ENCODE measurements at regions not wholly inside any gene's neighbourhood (a gene's known extent, or its start where the extent isn't known, plus 50 kb on each side); places are given as distances from the start of the nearest gene placed in this dataset.

DNA sequence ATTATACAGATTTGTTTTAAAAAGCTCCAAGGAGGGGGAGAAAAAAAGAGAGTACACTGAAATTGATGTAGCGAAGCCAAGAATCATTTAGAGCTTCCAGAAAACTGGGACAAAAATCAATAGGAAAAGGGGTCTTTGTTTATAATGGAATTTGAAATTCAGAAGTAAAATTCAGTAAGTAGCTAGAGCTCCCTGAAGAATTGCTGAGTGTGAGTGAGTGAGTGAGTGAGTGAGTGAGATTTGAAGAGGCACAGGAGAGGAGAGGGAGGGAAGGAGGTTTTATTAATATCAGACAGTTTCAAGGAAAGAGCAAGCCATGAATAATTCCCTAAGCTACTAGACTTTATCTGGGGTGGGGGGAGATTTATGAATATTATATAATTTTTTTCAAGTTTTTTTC lies 60.7 kb upstream of the ARHGAP28 start:
- H3K27ac Mint-ChIP-seq: no peak overlapping the region
- H3K4me1 Mint-ChIP-seq: no peaks in the 10 kb centered on the region
- ChIA-PET CTCF (interaction anchor here (0.7 to 1.1 kb wide), 2 partner anchors 65 to 125 kb away, joined by 3 to 6 read pairs; no protein-coding TSS in a partner anchor), POLR2A (no interaction called here)
- ATAC-seq: no peak
- no peak for DNase-seq (ENCODE audit: low spot score)
- no peaks in the 10 kb centered on the region for H3K27me3 Mint-ChIP-seq (ENCODE audit: low read depth)
- H3K4me3 Mint-ChIP-seq: no peak overlapping the region
- no peaks in the 10 kb centered on the region for H3K9me3 Mint-ChIP-seq
- no peaks in the 10 kb centered on the region for H3K36me3 Mint-ChIP-seq
- TF ChIP-seq, protein P1, sequence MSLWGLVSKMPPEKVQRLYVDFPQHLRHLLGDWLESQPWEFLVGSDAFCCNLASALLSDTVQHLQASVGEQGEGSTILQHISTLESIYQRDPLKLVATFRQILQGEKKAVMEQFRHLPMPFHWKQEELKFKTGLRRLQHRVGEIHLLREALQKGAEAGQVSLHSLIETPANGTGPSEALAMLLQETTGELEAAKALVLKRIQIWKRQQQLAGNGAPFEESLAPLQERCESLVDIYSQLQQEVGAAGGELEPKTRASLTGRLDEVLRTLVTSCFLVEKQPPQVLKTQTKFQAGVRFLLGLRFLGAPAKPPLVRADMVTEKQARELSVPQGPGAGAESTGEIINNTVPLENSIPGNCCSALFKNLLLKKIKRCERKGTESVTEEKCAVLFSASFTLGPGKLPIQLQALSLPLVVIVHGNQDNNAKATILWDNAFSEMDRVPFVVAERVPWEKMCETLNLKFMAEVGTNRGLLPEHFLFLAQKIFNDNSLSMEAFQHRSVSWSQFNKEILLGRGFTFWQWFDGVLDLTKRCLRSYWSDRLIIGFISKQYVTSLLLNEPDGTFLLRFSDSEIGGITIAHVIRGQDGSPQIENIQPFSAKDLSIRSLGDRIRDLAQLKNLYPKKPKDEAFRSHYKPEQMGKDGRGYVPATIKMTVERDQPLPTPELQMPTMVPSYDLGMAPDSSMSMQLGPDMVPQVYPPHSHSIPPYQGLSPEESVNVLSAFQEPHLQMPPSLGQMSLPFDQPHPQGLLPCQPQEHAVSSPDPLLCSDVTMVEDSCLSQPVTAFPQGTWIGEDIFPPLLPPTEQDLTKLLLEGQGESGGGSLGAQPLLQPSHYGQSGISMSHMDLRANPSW (CRISPR knock-in tag; conservative IDR thresholded peaks at IDR 0.05; ENCODE audit: low read depth): no peak
- no peak for TF ChIP-seq RORB (CRISPR knock-in tag; IDR thresholded peaks at IDR 0.05)
- TF ChIP-seq ZNF232 (CRISPR knock-in tag; IDR thresholded peaks at IDR 0.05): no peak
- no peak for TF ChIP-seq GTF2I (CRISPR knock-in tag; conservative IDR thresholded peaks at IDR 0.05)
- TF ChIP-seq, protein P2, sequence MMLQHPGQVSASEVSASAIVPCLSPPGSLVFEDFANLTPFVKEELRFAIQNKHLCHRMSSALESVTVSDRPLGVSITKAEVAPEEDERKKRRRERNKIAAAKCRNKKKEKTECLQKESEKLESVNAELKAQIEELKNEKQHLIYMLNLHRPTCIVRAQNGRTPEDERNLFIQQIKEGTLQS (CRISPR knock-in tag; conservative IDR thresholded peaks at IDR 0.05): no peak
- no peak for TF ChIP-seq SP1 (CRISPR knock-in tag; conservative IDR thresholded peaks at IDR 0.05)
- TF ChIP-seq ZNF671 (CRISPR knock-in tag; IDR thresholded peaks at IDR 0.05): no peak
- TF ChIP-seq ZNF425 (CRISPR knock-in tag; conservative IDR thresholded peaks at IDR 0.05): no peak
- no peak for TF ChIP-seq PREB (CRISPR knock-in tag; IDR thresholded peaks at IDR 0.05; ENCODE audit: borderline replicate concordance)
- TF ChIP-seq ATF2 (CRISPR knock-in tag; IDR thresholded peaks at IDR 0.05; ENCODE audit: borderline replicate concordance, low read depth): no peak
- no peak for TF ChIP-seq ZBTB21 (CRISPR knock-in tag; IDR thresholded peaks at IDR 0.05; ENCODE audit: borderline replicate concordance)
- TF ChIP-seq, protein P3, sequence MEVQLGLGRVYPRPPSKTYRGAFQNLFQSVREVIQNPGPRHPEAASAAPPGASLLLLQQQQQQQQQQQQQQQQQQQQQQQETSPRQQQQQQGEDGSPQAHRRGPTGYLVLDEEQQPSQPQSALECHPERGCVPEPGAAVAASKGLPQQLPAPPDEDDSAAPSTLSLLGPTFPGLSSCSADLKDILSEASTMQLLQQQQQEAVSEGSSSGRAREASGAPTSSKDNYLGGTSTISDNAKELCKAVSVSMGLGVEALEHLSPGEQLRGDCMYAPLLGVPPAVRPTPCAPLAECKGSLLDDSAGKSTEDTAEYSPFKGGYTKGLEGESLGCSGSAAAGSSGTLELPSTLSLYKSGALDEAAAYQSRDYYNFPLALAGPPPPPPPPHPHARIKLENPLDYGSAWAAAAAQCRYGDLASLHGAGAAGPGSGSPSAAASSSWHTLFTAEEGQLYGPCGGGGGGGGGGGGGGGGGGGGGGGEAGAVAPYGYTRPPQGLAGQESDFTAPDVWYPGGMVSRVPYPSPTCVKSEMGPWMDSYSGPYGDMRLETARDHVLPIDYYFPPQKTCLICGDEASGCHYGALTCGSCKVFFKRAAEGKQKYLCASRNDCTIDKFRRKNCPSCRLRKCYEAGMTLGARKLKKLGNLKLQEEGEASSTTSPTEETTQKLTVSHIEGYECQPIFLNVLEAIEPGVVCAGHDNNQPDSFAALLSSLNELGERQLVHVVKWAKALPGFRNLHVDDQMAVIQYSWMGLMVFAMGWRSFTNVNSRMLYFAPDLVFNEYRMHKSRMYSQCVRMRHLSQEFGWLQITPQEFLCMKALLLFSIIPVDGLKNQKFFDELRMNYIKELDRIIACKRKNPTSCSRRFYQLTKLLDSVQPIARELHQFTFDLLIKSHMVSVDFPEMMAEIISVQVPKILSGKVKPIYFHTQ (CRISPR knock-in tag; IDR thresholded peaks at IDR 0.05): no peak
- no peak for TF ChIP-seq NR3C1 (CRISPR knock-in tag; conservative IDR thresholded peaks at IDR 0.05; ENCODE audit: low read depth)
- TF ChIP-seq, protein P4, sequence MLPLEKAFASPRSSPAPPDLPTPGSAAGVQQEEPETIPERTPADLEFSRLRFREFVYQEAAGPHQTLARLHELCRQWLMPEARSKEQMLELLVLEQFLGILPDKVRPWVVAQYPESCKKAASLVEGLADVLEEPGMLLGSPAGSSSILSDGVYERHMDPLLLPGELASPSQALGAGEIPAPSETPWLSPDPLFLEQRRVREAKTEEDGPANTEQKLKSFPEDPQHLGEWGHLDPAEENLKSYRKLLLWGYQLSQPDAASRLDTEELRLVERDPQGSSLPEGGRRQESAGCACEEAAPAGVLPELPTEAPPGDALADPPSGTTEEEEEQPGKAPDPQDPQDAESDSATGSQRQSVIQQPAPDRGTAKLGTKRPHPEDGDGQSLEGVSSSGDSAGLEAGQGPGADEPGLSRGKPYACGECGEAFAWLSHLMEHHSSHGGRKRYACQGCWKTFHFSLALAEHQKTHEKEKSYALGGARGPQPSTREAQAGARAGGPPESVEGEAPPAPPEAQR (CRISPR knock-in tag; IDR thresholded peaks at IDR 0.05): no peak
- no peak for TF ChIP-seq ZNF121 (CRISPR knock-in tag; IDR thresholded peaks at IDR 0.05)
- TF ChIP-seq IRF2 (CRISPR knock-in tag; IDR thresholded peaks at IDR 0.05; ENCODE audit: borderline replicate concordance, low read depth): no peak
- TF ChIP-seq, protein P5, sequence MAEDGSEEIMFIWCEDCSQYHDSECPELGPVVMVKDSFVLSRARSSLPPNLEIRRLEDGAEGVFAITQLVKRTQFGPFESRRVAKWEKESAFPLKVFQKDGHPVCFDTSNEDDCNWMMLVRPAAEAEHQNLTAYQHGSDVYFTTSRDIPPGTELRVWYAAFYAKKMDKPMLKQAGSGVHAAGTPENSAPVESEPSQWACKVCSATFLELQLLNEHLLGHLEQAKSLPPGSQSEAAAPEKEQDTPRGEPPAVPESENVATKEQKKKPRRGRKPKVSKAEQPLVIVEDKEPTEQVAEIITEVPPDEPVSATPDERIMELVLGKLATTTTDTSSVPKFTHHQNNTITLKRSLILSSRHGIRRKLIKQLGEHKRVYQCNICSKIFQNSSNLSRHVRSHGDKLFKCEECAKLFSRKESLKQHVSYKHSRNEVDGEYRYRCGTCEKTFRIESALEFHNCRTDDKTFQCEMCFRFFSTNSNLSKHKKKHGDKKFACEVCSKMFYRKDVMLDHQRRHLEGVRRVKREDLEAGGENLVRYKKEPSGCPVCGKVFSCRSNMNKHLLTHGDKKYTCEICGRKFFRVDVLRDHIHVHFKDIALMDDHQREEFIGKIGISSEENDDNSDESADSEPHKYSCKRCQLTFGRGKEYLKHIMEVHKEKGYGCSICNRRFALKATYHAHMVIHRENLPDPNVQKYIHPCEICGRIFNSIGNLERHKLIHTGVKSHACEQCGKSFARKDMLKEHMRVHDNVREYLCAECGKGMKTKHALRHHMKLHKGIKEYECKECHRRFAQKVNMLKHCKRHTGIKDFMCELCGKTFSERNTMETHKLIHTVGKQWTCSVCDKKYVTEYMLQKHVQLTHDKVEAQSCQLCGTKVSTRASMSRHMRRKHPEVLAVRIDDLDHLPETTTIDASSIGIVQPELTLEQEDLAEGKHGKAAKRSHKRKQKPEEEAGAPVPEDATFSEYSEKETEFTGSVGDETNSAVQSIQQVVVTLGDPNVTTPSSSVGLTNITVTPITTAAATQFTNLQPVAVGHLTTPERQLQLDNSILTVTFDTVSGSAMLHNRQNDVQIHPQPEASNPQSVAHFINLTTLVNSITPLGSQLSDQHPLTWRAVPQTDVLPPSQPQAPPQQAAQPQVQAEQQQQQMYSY (CRISPR knock-in tag; IDR thresholded peaks at IDR 0.05): no peak
